Nephron (organoid): ENCODE measurements at regions not wholly inside any gene's neighbourhood (a gene's known extent, or its start where the extent isn't known, plus 50 kb on each side); places are given as distances from the start of the nearest gene placed in this dataset.
A peak's percentile ranks its signal among the peaks of the same experiment; 100 is the strongest.
"Not testable (repeated sequence)": the region's sequence is repeated elsewhere in the genome, so short reads cannot be mapped to it uniquely, and the experiment has no call there.

Experiments used
- H3K27ac Mint-ChIP-seq, 3 experiments: 2 replicates each; pipeline ENCODE4 v1.8.0; 2020; ENCODE audit warnings: mixed read lengths in 3 of 3, mild to moderate bottlenecking in 2 of 3, moderate library complexity in 1 of 3
- H3K27me3 Mint-ChIP-seq: 2 replicates; pipeline ENCODE4 v1.8.0; 2021; ENCODE audit warnings: low read depth, mild to moderate bottlenecking, moderate library complexity, mixed read lengths
- H3K36me3 Mint-ChIP-seq: 2 replicates; pipeline ENCODE4 v1.8.0; 2020; ENCODE audit warnings: low read depth, mixed read lengths
- H3K4me1 Mint-ChIP-seq: 2 replicates; pipeline ENCODE4 v1.8.0; 2020; ENCODE audit warnings: mixed read lengths
- H3K4me3 Mint-ChIP-seq, 3 experiments: 2 replicates each; pipeline ENCODE4 v1.8.0; 2020; ENCODE audit warnings: mild to moderate bottlenecking in 3 of 3, mixed read lengths in 3 of 3, moderate library complexity in 2 of 3
- H3K9me3 Mint-ChIP-seq: 2 replicates; pipeline ENCODE4 v1.8.0; 2020; ENCODE audit warnings: mixed read lengths
- TF ChIP-seq, protein P1 (sequence below), 3 experiments: fragments of 200-600 bp; sonication (generic); IDR thresholded peaks; one replicate each; pipeline ENCODE4 v1.5.0; 2021; ENCODE audit warnings: antibody characterized with exemption in 3 of 3; ENCODE audit not compliant: unreplicated experiment in 3 of 3

DNA sequence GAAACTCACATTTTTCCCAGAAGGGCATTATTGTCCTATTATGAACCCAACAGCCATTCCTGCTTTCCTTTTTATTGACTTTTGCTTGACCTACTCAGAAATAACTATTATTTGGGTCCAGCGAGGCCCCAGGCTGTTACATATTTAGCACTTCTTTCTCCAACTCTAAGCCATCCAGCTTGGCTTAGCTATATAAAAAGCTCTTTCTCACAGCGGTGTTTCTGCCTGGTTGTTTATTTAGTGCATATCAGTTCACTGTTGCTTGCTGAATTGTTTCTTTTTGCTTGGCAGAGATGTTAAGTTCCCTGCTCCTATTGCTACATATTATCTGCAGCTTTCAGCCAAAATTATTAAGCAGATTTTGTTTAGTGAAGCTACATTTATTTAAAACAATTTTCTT is 1156.8 kb upstream of the SEMA6A start:
- Mint-ChIP-seq H3K4me3 (no peak overlapping the region), H3K9me3 (peaks cover 2% of the 10 kb centered on the region), H3K27ac (peak overlapping the region in 2 of 3 experiments; percentile 41 to 77), H3K4me1 (peaks cover 21% of the 10 kb centered on the region), H3K36me3 (no peaks in the 10 kb centered on the region), H3K27me3 (no peaks in the 10 kb centered on the region)
- TF ChIP-seq, protein P1, sequence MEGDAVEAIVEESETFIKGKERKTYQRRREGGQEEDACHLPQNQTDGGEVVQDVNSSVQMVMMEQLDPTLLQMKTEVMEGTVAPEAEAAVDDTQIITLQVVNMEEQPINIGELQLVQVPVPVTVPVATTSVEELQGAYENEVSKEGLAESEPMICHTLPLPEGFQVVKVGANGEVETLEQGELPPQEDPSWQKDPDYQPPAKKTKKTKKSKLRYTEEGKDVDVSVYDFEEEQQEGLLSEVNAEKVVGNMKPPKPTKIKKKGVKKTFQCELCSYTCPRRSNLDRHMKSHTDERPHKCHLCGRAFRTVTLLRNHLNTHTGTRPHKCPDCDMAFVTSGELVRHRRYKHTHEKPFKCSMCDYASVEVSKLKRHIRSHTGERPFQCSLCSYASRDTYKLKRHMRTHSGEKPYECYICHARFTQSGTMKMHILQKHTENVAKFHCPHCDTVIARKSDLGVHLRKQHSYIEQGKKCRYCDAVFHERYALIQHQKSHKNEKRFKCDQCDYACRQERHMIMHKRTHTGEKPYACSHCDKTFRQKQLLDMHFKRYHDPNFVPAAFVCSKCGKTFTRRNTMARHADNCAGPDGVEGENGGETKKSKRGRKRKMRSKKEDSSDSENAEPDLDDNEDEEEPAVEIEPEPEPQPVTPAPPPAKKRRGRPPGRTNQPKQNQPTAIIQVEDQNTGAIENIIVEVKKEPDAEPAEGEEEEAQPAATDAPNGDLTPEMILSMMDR (IDR thresholded peaks at IDR 0.05; ENCODE audit: unreplicated experiment in 3 of 3): no peak

DNA sequence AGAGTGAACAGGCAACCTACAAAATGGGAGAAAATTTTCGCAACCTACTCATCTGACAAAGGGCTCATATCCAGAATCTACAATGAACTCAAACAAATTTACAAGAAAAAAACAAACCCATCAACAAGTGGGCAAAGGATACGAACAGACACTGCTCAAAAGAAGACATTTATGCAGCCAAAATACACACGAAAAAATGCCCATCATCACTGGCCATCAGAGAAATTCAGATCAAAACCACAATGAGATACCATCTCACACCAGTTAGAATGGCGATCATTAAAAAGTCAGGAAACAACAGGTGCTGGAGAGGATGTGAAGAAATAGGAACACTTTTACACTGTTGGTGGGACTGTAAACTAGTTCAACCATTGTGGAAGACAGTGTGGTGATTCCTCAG is 1146.2 kb upstream of the SEMA6A start:
- H3K4me1 Mint-ChIP-seq, H3K27ac Mint-ChIP-seq, H3K36me3 Mint-ChIP-seq, H3K4me3 Mint-ChIP-seq, H3K27me3 Mint-ChIP-seq: not testable (repeated sequence)
- peaks cover 34% of the 10 kb centered on the region for H3K9me3 Mint-ChIP-seq

DNA sequence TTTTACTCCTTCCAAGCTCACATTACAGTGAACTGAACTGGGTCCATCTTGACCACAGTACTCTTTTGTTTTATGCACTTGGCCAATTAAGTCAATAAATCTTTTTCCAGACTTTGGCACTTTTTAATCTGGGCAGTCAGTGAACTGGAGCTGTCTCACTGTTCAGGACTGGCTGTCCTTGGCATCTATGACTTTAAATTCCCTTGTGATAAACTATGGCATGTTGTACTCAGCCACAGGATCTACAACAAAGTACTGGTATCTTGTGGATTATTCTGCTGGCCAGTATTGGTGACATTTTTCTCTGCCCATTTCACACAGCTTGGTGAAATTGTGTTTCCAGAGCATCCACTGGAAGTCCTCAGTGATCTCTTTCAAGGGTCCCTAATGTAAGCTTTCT is 1144.8 kb upstream of the SEMA6A start:
- peaks cover 4% of the 10 kb centered on the region for H3K36me3 Mint-ChIP-seq
- no peak overlapping the region for H3K27ac Mint-ChIP-seq
- TF ChIP-seq, protein P1 (IDR thresholded peaks at IDR 0.05; ENCODE audit: unreplicated experiment in 3 of 3): no peak
- no peaks in the 10 kb centered on the region for H3K27me3 Mint-ChIP-seq
- H3K9me3 Mint-ChIP-seq: peaks cover 40% of the 10 kb centered on the region
- no peaks in the 10 kb centered on the region for H3K4me1 Mint-ChIP-seq
- H3K4me3 Mint-ChIP-seq: no peak overlapping the region

DNA sequence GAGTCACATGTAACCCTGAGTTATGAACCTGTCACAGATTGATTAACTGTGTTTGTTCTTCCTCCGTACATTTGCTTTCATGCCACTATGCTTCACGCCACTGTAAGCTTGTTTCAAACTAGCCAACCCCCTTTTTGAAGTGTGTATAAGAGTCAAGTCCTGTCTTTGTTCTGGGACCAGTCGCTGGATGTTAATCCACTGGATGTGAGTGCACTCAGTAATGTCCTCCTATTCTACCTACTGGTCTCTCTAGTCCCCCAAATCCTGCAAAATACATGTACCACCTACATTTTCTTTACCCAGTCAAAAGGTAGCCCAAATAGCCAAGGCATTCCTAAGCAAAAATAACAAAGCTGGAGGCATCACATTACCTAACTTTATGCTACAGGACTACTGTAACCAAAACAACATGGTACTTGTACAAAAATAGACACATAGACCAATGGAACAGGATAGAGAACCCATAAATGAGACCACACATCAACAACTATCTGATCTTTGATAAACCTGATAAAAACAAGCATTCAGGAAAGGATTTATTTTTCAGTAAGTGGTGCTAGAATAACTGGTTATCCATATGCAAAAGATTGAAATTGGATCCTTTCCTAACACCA is 1139.1 kb upstream of the SEMA6A start:
- H3K9me3 Mint-ChIP-seq: peaks cover 59% of the 10 kb centered on the region
- H3K27me3 Mint-ChIP-seq: peaks cover 4% of the 10 kb centered on the region
- H3K4me1 Mint-ChIP-seq: no peaks in the 10 kb centered on the region
- no peak overlapping the region for H3K4me3 Mint-ChIP-seq
- H3K36me3 Mint-ChIP-seq: peaks cover 16% of the 10 kb centered on the region
- no peak overlapping the region for H3K27ac Mint-ChIP-seq
- TF ChIP-seq, protein P1 (IDR thresholded peaks at IDR 0.05; ENCODE audit: unreplicated experiment in 3 of 3): no peak

DNA sequence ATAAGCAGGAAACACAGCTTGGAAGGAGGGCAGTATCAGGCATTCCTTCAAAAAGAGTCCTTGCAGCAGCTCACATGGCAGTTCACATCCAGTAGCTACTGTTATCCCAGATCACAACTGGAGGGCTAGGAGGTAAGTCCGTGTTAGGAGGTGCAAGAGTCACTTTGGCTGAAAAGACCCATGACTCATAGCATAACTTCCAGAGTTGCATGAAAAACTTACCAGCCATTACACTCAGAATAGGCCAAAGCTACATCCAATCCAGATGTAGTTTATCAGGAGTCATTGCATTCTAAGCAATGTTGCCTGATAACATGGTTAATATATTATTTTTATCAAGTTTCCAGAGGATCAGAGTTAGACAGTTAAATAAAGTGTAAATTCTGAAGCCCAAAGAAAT is 1126.4 kb upstream of the SEMA6A start:
- Mint-ChIP-seq H3K4me1 (peaks cover 4% of the 10 kb centered on the region), H3K4me3 (no peak overlapping the region), H3K9me3 (peaks cover 10% of the 10 kb centered on the region), H3K27ac (no peak overlapping the region), H3K36me3 (no peaks in the 10 kb centered on the region), H3K27me3 (no peaks in the 10 kb centered on the region)
- TF ChIP-seq, protein P1 (IDR thresholded peaks at IDR 0.05; ENCODE audit: unreplicated experiment in 3 of 3): no peak

DNA sequence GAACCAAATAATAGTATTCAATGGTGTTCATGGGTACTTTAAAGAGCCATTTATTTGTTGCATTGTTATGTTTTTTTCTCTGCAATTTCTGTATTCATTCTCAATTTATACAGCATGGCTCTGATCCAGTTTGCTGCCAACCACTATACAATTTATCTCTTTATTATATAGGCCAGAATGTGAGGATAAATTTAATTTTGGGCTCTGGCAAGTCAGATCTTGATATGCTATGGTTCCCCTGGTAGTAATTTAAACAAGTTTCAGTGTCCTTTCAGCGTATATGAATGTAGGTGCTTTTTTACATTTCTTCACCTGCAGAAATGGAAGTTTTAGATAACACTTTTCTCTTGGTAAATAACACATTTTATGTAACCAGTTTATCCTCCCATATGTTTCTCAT is 1118.0 kb upstream of the SEMA6A start:
- no peaks in the 10 kb centered on the region for H3K9me3 Mint-ChIP-seq
- peaks cover 11% of the 10 kb centered on the region for H3K4me1 Mint-ChIP-seq
- H3K4me3 Mint-ChIP-seq: no peak overlapping the region
- TF ChIP-seq, protein P1 (IDR thresholded peaks at IDR 0.05; ENCODE audit: unreplicated experiment in 3 of 3): no peak
- H3K27ac Mint-ChIP-seq: no peak overlapping the region
- no peaks in the 10 kb centered on the region for H3K36me3 Mint-ChIP-seq
- no peaks in the 10 kb centered on the region for H3K27me3 Mint-ChIP-seq
